GM19455 (cell line): ENCODE measurements at regions not wholly inside any gene's neighbourhood (a gene's known extent, or its start where the extent isn't known, plus 50 kb on each side); places are given as distances from the start of the nearest gene placed in this dataset.
"Not testable (repeated sequence)": the region's sequence is repeated elsewhere in the genome, so short reads cannot be mapped to it uniquely, and the experiment has no call there.

ENCODE experiments used
- ATAC-seq: cut with Tn5 transposase; IDR thresholded peaks from one replicate; pipeline ENCODE4 v1.9.1; 2021; ENCODE audit not compliant: unreplicated experiment

DNA sequence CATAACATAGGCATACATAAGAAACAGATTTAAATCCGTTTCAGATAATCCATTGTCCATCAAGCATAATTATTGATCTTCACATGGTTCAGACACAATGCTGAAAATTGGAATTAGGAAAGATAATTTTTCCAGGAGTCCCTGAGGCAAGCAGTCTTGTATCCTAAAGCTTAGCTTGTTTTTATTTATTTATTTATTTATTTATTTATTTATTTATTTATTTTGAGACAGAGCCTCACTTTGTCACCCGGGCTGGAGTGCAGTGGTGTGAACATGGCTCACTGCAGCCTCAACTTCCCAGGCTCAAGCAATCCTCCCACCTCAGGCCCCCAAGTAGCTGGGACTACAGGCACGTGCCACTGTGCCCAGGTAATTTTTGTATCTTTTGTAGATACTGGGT, 89.7 kb upstream of the USP25 start:
- not testable (repeated sequence) for ATAC-seq

DNA sequence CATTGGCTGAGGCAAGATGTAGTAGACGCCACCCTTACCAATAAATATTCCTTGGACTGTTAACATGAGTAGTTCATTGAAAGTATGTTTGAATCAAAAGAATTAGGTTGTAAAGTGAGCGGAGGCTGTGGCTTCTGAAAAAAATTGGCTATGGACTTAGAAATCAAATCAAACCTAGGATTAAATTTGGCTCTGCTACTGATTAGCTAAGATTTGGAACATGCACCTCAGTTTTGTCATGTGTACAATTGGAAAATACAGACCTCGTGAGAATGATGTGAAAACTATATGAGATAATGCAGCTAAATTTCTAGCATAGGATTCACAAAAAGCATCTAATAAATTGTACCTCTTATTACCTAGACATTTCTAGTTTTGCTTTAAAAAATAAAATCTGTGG, 85.3 kb upstream of the USP25 start:
- no peak for ATAC-seq

DNA sequence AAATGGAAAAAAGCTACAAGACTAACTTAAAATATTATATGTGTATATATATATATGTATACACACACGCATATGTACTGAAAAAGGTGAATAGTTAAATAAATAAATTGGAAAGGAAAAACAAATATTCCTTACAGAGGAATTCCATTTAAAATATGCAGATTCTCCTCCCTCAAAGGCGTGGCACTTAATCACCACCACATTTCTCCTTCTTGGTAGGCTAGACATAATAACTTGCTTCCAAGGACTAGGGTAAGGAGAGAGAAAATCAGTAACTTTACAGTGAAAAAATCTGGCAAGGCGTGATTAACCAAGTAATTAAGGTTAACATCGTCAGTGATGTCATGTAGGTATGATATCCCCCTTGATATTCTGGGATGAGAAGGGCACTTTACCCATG, 84.0 kb upstream of the USP25 start:
- no peak for ATAC-seq

DNA sequence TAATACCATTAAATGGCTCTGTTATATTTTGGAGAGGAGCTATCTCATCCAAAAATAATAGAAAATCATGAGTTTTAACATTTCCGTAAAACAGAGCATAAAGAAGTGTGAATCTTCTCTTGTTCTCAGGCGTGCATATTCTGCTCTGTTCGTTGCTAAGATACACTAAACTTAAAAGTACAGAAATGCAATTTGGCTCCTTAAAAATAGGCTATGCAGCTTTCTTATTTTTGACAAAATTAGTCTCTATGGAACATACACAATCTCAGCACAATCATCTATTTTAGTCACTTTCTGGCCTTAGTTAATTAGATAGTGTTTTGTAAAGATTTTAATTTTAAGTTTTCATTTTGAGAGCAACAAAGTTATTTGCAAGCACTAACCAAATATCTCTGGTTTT, 79.0 kb upstream of the USP25 start:
- ATAC-seq, result no peak

DNA sequence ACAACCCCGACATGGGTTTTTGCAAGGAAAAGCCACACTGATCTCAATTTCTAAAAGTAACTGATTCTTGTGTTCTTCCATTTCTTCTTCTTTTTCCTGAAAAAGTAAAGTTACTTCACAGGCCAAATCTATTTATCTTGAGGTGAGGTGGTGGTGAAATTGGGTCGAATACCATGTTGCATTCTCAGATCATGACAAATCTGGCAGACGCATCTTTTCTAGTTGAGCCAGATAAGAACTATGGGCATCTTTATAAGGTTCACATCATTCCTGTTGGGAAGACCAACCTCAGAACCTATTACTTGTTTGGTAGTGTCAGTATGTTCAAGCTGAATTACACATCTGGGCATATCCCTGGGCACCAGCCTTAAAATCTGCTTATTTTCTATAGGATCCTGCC, 78.6 kb upstream of the USP25 start:
- no peak for ATAC-seq

DNA sequence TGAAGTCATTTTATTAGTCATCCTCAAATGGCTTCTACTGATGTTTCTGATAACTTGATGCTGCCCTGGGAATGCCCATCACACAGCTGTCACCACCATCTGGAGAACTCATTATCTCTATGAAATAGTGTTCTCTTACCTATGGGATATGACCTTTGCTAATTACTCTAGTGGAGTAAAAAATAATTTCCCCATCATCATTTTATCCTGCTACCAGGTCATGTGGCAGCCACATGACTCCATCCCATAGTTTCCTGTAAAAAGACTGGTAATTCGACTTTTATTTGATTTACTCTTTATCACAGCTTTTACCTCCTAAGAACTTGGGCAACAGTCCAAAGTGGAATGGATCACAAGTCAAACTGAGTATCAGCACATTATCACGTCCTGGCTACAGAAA, 76.1 kb upstream of the USP25 start:
- no peak for ATAC-seq

DNA sequence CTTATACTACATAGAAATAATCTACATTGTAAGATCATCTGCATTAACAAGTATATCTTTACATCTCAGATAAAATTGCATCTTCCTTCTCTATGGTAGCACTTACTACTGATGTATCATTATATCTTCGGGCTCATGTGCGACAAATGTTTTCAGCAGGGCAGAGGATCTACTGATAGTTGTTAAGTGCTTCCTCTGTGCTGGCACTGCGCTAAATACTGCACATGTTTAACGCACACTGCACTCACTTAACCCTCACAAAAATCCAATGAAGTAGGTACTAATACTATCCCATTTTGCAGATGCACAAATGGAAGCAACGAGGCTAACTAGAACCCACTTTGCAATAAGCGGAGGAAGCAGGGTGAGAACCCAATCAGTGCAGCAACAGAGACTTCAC, 75.6 kb upstream of the USP25 start:
- no peak for ATAC-seq

DNA sequence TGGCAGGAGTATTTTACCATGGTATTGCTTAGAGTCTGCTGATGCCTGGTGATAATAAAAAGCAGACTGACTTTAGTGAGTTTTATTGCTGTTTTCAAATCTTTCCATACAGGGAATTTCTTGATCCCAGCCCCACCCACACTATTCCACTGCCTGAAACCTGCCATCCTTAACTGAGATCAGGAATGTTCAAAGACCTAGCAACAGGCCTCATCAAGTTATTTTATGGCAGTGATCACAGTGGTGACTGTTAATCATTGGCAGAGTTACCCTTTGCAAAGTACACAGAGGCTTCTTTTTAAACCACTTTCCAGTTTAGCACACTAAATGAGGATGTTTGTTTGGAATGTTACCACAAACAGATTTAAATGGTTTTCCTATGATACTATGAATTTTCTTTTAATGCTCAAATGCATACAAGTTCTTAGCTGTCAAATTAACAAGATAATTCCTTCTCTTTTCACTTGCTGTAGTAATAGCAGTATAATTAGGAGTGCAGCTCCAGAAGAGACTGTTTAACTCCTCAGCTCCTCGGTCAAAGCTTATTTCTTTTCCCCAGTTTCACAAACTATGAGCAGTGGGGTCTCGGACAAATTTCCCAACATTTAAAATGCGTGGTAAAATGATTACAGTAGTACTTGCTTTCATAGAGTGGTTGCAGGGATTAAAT, 69.9 kb upstream of the USP25 start:
- ATAC-seq, result no peak

DNA sequence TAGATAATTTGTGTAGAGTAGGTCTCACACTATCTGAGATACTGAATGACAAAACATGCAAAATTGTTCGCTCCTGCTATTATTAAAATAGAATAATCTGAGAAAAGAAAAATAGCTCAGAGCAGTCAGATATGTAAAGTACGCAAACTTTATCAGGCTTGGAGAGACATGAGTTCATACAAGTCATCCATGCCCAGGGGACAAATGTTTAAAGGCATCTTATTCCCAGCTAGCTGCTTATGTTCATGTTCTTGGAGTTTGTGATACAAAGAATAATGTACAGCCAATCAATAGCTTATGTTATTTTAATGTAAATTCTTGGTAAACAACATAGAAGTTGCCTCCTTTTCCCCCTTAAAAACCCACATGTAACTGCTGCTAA, 69.4 kb upstream of the USP25 start:
- no peak for ATAC-seq

DNA sequence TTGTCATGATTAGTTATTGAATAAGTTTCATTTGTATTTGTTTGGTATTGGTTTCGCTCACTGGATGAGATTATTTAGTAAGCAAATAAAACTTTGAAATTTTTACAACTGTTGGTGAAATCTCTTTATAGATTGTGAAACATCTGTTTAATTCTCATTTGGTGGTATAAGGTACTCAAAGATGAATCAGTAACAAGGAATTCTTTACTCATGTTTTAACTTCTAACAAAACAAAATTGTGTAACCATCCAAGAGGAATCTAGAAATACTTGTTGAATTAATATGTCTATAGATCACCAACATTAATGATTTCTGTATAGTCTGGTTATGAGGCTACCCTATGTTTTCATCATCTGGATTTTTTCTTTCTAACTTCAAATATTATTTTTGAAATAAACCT, 62.8 kb upstream of the USP25 start:
- ATAC-seq, result no peak

DNA sequence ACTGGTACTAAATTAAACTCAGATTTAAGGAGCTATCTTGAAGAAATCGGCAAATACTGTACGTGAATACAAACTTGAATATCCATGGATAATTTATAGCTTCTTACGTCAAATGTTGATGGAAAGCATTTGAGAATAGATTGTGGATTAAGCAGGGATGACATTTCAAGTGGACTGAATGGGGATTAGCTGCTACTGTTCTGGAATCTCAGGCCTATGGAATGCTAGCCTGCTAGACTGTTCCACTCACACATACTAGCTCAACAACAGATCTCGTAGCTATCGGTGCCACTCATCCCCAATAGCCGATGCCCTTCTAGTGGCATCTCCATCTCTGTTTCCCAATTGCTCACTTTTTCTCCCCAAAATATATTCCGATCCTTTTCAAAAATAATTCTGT, 62.0 kb upstream of the USP25 start:
- ATAC-seq, result no peak

DNA sequence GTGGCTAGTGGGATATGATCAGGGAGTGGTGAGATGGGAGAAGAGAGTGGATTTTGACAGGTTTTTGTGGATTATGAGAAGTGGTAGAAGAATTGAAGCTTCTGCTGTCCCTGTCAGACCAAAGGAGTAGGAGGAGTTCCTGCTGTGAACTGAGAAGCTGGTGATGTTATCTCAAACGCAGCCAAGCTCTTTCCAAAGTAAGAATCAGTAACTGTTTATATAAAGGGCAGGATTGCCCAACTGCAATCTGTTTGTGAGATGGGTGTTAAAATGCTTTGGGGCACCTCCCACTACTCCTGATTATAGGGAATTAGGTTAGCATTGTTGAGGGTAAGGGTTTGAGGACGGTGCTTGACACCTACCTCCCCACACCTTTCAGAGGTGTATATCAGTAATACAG, 60.5 kb upstream of the USP25 start:
- no peak for ATAC-seq

DNA sequence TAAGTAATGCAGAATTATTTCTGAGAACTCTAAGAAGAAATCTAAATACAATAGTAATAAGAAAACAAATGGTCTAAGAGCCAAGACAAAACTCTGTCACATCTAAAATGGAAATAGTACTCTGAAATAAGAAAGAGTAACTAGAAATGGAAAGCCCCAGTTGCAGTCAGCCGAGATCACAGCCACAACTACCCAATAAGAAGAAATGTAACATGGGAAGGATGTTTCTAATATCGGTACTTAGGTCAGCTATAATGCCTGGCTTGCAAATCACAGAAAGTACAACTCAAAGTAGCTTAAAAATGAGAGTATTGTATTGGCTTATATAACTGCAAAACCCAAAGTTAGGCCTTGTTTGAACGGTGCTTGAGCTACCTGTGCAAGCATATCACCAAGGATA, 58.6 kb upstream of the USP25 start:
- ATAC-seq, result no peak

DNA sequence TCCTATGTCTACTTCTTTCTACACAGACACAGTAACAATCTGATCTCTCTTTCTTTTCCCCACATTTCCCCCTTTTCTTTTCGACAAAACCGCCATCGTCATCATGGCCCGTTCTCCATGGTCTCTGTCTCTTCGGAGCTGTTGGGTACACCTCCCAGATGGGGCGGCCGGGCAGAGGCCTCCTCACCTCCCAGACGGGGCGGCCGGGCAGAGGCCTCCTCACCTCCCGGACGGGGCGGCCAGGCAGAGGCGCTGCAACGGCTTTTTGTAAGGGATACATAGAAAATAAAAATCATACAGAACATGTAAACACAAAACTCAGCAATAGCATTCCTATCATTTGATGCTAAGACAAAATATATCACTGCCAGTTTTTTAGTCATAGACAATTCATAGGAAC, 57.2 kb upstream of the USP25 start:
- not testable (repeated sequence) for ATAC-seq

DNA sequence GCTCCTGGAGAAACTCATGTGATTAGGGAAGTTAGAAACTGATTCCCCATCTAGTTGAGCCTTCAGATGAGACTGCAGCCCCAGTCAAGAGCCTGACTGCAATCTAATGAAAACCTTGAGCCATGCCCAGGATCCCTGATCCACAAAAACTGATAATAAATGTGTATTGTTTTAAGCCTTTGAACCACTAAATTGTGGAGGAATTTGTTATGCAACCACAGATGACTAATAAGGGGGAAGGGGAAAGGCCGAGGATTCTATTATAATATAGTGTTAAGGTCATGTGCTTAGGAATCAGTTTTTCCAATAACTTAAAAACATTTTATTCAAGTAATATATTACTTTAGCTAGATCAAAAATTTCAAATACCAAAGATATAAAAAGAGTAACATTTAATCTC, 52.8 kb upstream of the USP25 start:
- ATAC-seq, result no peak

DNA sequence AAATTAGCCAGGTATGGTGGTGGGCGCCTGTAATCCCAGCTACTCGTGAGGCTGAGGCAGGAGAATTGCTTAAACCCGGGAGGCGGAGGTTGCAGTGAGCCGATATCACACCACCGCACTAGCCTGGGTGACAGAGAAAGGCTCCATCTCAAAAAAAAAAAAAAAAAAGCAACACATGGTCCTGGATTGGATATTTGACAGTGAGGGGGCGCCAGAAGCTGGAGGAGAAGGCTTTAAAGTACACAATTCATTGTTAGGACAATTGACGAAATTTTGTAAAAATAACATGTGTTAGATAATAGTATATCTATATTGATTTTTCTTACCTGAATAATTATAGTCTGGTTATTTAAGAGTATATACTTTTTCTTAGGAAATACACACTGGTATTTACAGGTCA, 50.2 kb upstream of the USP25 start:
- ATAC-seq, result no peak
